GM06990 (cell line): ENCODE measurements at regions not wholly inside any gene's neighbourhood (a gene's known extent, or its start where the extent isn't known, plus 50 kb on each side); places are given as distances from the start of the nearest gene placed in this dataset.

Experiments used
- DNase-seq: peaks from one replicate; pipeline ENCODE4 v3.0.0-alpha.2; 2011; ENCODE audit not compliant: insufficient read length; ENCODE audit errors: extremely low read depth
- H3K27me3 ChIP-seq: replicated peaks from 2 replicates; pipeline ENCODE4 v1.6.0; 2011; ENCODE audit warnings: low read length; ENCODE audit not compliant: control insufficient read depth, insufficient read depth
- H3K36me3 ChIP-seq: 2 replicates; pipeline ENCODE4 v1.5.1; 2011; ENCODE audit warnings: low read length; ENCODE audit not compliant: control insufficient read depth, insufficient read depth
- H3K4me3 ChIP-seq: replicated peaks from 2 replicates; pipeline ENCODE4 v1.5.1; 2011; ENCODE audit warnings: low read depth, mild to moderate bottlenecking, control low read depth, low read length
- TF ChIP-seq, protein P1 (sequence below): IDR thresholded peaks from 2 replicates; pipeline ENCODE4 v1.5.1; 2011; ENCODE audit warnings: low read length, control low read depth, mild to moderate bottlenecking, inconsistent platforms; ENCODE audit not compliant: insufficient read depth, poor library complexity, severe bottlenecking

DNA sequence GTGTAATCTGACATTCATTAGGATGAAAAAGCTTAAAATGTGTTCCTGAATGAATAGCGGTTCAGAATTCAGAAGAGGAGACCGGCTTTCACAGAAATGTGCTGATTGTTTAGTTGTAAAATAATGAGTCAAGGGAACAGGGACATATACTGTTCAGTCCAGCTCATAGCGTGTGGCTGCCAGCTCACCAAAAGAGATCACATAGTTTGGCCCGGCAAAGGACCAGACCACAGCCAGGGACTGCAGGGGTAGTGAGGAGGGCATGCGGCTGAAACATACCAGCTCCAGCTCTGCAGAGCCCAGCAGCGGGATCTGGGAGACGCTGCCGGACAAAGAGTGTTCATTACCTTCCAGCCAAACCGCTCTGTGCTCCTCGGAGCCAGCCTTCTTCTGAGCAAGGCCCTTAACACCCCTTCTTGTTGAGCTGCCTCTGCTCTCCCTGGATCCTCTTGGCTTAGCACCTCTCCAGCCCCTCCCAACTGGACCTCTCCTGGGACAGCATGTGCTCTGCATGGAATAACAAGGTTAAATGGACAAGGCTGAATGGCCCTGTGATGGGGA, 116.8 kb upstream of the CNTLN start:
- TF ChIP-seq, protein P1, sequence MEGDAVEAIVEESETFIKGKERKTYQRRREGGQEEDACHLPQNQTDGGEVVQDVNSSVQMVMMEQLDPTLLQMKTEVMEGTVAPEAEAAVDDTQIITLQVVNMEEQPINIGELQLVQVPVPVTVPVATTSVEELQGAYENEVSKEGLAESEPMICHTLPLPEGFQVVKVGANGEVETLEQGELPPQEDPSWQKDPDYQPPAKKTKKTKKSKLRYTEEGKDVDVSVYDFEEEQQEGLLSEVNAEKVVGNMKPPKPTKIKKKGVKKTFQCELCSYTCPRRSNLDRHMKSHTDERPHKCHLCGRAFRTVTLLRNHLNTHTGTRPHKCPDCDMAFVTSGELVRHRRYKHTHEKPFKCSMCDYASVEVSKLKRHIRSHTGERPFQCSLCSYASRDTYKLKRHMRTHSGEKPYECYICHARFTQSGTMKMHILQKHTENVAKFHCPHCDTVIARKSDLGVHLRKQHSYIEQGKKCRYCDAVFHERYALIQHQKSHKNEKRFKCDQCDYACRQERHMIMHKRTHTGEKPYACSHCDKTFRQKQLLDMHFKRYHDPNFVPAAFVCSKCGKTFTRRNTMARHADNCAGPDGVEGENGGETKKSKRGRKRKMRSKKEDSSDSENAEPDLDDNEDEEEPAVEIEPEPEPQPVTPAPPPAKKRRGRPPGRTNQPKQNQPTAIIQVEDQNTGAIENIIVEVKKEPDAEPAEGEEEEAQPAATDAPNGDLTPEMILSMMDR: no peak
- Histone ChIP-seq H3K4me3 (no peak overlapping the region), H3K27me3 (no peaks in the 10 kb centered on the region), H3K36me3 (no peaks in the 10 kb centered on the region)
- DNase-seq: no peak

DNA sequence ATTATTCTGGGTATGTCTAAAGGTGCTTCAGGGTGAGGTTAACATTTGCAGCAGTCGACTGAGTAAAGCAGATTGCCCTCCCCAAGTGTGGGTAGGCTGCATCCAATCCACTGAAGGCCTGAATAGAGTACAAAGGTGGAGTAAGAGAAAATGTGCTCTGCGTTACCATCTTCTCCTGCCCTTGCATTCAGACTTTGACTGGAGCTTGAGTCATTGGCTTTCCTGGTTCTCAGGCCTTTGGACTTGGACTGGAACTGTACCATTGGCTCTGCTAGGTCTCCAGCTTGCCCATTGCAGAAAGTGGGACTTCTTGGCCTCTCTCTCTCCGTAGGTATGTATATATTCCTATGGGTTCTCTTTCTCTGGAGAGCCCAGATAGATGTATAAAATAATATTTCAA, 120.9 kb upstream of the CNTLN start:
- no peaks in the 10 kb centered on the region for H3K36me3 ChIP-seq

DNA sequence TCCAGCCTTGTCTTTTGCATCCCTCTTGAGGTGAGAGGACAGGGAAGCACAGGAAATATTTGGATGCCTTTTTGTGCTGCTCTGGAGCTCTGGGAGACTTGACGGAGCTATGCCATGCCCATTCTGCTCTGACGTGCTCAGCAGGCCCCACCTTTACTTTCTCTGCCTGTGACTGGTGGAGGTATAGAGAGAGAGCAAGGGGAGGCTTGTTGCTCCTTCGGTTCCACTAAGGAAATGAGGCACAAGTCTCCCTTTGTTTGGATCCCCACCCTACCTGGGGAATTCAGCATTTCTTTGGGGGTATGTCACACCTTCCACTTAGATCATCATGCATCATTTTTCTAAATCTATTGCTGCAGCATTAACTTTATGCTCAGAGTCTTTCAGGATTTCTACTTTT, 121.8 kb upstream of the CNTLN start:
- Histone ChIP-seq H3K36me3 (no peaks in the 10 kb centered on the region), H3K4me3 (no peak overlapping the region), H3K27me3 (no peaks in the 10 kb centered on the region)
- no peak for DNase-seq
- TF ChIP-seq, protein P1: no peak

More for the DNA sequence above, 120.9 kb upstream of the CNTLN start:
- TF ChIP-seq, protein P1: no peak
- Histone ChIP-seq H3K27me3 (no peaks in the 10 kb centered on the region), H3K4me3 (no peak overlapping the region)
- no peak for DNase-seq

DNA sequence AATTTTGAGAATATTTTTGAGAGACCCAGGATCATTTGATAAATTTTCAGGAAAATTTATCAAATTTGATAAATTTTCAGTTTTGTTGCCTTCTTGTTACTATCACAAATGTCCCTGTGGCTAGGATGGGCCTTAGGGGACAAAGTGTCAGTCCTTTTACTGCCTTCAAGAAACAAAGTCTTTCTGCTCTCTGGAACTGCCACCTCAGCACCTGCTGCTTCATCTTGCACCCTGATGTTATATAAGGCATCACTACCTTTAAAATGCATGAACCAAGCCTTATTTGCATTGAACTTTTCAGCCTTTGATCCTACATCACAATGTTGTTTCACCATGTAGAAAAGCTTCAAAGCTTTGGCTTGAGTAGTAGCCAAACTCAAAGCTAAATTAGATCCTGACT, 123.0 kb upstream of the CNTLN start:
- TF ChIP-seq, protein P1: no peak
- no peak overlapping the region for H3K4me3 ChIP-seq
- H3K36me3 ChIP-seq: no peaks in the 10 kb centered on the region
- no peaks in the 10 kb centered on the region for H3K27me3 ChIP-seq
- DNase-seq: no peak

DNA sequence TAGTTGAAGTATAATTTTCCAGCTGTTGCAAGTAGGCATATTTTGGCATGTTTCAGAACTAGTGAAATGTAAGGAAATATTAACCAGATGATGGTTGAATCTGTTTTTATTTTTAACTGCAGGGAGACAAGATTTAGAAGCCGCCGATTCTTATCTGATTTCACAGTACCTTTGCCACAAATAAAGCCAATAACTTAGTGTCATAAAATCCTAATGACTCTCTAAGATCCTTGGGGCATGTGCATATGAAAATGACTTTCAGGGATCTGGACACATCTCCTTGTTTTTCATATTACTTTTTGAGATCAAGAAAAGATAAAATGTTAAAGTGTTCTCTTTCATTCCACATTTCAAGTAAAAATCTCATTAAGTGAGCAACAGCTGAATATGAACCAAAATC, 125.8 kb upstream of the CNTLN start:
- H3K4me3 ChIP-seq: no peak overlapping the region
- H3K27me3 ChIP-seq: no peaks in the 10 kb centered on the region
- H3K36me3 ChIP-seq: no peaks in the 10 kb centered on the region
- TF ChIP-seq, protein P1: no peak
- DNase-seq: no peak
